K562 (cell line): ENCODE measurements at regions not wholly inside any gene's neighbourhood (a gene's known extent, or its start where the extent isn't known, plus 50 kb on each side); places are given as distances from the start of the nearest gene placed in this dataset.

Source experiments
- CHD7 ChIP-seq: fragments of 200-600 bp; sonication (generic); IDR thresholded peaks from one replicate; pipeline ENCODE4 v1.6.1; 2012; ENCODE audit warnings: mild to moderate bottlenecking, low read depth, low read length, inconsistent platforms
- HDAC2 ChIP-seq: fragments of 450-650 bp; IDR thresholded peaks from 2 replicates; pipeline ENCODE4 v1.6.1; 2016; ENCODE audit warnings: mild to moderate bottlenecking
- MGA ChIP-seq: fragments of 450-650 bp; IDR thresholded peaks from 2 replicates; pipeline ENCODE4 v1.6.1; 2016; ENCODE audit warnings: mild to moderate bottlenecking, moderate library complexity
- PCBP2 ChIP-seq: fragments of 200-400 bp; formaldehyde crosslinking; IDR thresholded peaks from 2 replicates; pipeline ENCODE4 v1.6.1; 2018; ENCODE audit warnings: low read length, low read depth, mild to moderate bottlenecking, moderate library complexity; ENCODE audit not compliant: poor library complexity, severe bottlenecking
- PRMT5 ChIP-seq: sonication (generic); formaldehyde crosslinking; IDR thresholded peaks from 2 replicates; pipeline ENCODE4 v1.5.0; 2020; ENCODE audit warnings: missing genetic modification reagents
- ZNF57 ChIP-seq: fragments of 450-650 bp; formaldehyde crosslinking; IDR thresholded peaks from 2 replicates; pipeline ENCODE4 v1.4.0; 2020; ENCODE audit warnings: mild to moderate bottlenecking, moderate library complexity

GRCh38 chr2:41830600-41830999 is 217.2 kb upstream of the PKDCC start (continued):
- no peak for TF ChIP-seq MGA
- TF ChIP-seq CHD7: no peak
- TF ChIP-seq ZNF57: no peak
- no peak for TF ChIP-seq HDAC2
- TF ChIP-seq PRMT5 (CRISPR knock-in tag): no peak
- TF ChIP-seq PCBP2: no peak
